Left ventricle myocardium inferior (tissue), 1 donor: ENCODE measurements at regions not wholly inside any gene's neighbourhood (a gene's known extent, or its start where the extent isn't known, plus 50 kb on each side); places are given as distances from the start of the nearest gene placed in this dataset.

Source experiments
- DNase-seq: peaks from one replicate; pipeline ENCODE4 v3.0.0-alpha.2; 2020
- H3K27ac ChIP-seq: fragments of 200-600 bp; replicated peaks from 2 replicates; pipeline ENCODE4 v1.8.0; 2021
- H3K27me3 ChIP-seq: fragments of 200-600 bp; 2 replicates; pipeline ENCODE4 v1.8.0; 2021; ENCODE audit warnings: low read depth
- H3K36me3 ChIP-seq: fragments of 200-600 bp; 2 replicates; pipeline ENCODE4 v1.8.0; 2021
- H3K4me1 ChIP-seq: fragments of 200-600 bp; 2 replicates; pipeline ENCODE4 v1.8.0; 2021
- H3K4me3 ChIP-seq: fragments of 200-600 bp; 2 replicates; pipeline ENCODE4 v1.8.0; 2021; ENCODE audit warnings: mild to moderate bottlenecking, moderate library complexity
- H3K9me3 ChIP-seq: fragments of 200-600 bp; replicated peaks from 2 replicates; pipeline ENCODE4 v1.8.0; 2021
- CTCF ChIP-seq: fragments of 200-600 bp; IDR thresholded peaks from 2 replicates; pipeline ENCODE4 v1.8.0; 2021; ENCODE audit warnings: antibody characterized with exemption, mild to moderate bottlenecking, borderline replicate concordance
- intact Hi-C: fragments of 100-400 bp; cut with micrococcal nuclease; formaldehyde crosslinking; loops from one replicate; pipeline ENCODE4 v1.11.0; 2022
- donor health status: DM: no; HTN: yes; CAD: no; lungs with severe emphysema.

DNA sequence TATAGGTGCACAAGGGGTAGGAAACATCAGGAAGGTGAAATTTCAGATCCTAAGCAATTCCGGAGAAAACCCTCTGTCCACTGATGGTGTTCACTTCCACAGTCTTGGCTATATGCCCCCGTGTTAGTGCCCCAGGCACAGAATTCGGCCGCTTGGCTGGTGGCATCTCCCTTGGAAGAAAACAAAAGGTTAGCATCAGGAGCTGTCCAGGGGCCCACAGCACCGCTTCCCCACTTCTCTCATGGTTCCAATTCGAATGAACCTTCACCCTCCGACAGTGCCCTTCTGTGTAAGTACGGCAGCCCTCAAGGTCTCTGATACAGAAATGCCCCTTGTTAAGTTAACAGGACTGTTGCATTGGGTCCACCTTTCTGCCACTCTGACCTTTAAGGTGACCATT is 409.0 kb downstream of the GADD45G start:
- H3K4me3 ChIP-seq, result no peak overlapping the region
- H3K36me3 ChIP-seq, result no peaks in the 10 kb centered on the region
- no peaks in the 10 kb centered on the region for H3K4me1 ChIP-seq
- DNase-seq, result no peak
- H3K27me3 ChIP-seq, result peaks cover 7% of the 10 kb centered on the region
- no peak overlapping the region for H3K27ac ChIP-seq
- intact Hi-C loops, result no loop called here
- H3K9me3 ChIP-seq, result no peaks in the 10 kb centered on the region
- no peak for TF ChIP-seq CTCF

- Histone ChIP-seq H3K4me3 (no peak overlapping the region), H3K4me1 (no peaks in the 10 kb centered on the region), H3K9me3 (no peaks in the 10 kb centered on the region), H3K27me3 (peaks cover 6% of the 10 kb centered on the region), H3K27ac (no peak overlapping the region), H3K36me3 (no peaks in the 10 kb centered on the region)
- TF ChIP-seq CTCF, result no peak
- no peak for DNase-seq
- intact Hi-C loops, result no loop called here
Measured at GRCh38 chr9:90014421-90014820, 409.6 kb downstream of the GADD45G start.

- DNase-seq, result no peak
- Histone ChIP-seq H3K9me3 (no peaks in the 10 kb centered on the region), H3K27me3 (no peaks in the 10 kb centered on the region), H3K4me1 (peaks cover under 1% of the 10 kb centered on the region), H3K27ac (no peak overlapping the region), H3K4me3 (no peak overlapping the region), H3K36me3 (no peaks in the 10 kb centered on the region)
- no peak for TF ChIP-seq CTCF
- intact Hi-C loops, result no loop called here
Measured at GRCh38 chr9:90016272-90016671, 411.5 kb downstream of the GADD45G start.

- TF ChIP-seq CTCF, result no peak
- Histone ChIP-seq H3K27ac (no peak overlapping the region), H3K4me1 (peaks cover 5% of the 10 kb centered on the region), H3K9me3 (peaks cover 6% of the 10 kb centered on the region), H3K27me3 (no peaks in the 10 kb centered on the region), H3K4me3 (no peak overlapping the region), H3K36me3 (no peaks in the 10 kb centered on the region)
- intact Hi-C loops, result no loop called here
- no peak for DNase-seq
Measured at GRCh38 chr9:90017679-90018078, 412.9 kb downstream of the GADD45G start.

GRCh38 chr9:90018688-90019087 is 413.9 kb downstream of the GADD45G start:
- H3K9me3 ChIP-seq, result peaks cover 6% of the 10 kb centered on the region
- H3K27ac ChIP-seq, result no peak overlapping the region
- no peak overlapping the region for H3K4me3 ChIP-seq
- no peak for DNase-seq
- no peaks in the 10 kb centered on the region for H3K27me3 ChIP-seq
- peaks cover 5% of the 10 kb centered on the region for H3K4me1 ChIP-seq
- TF ChIP-seq CTCF, result no peak
- intact Hi-C loops, result no loop called here
- no peaks in the 10 kb centered on the region for H3K36me3 ChIP-seq

DNA sequence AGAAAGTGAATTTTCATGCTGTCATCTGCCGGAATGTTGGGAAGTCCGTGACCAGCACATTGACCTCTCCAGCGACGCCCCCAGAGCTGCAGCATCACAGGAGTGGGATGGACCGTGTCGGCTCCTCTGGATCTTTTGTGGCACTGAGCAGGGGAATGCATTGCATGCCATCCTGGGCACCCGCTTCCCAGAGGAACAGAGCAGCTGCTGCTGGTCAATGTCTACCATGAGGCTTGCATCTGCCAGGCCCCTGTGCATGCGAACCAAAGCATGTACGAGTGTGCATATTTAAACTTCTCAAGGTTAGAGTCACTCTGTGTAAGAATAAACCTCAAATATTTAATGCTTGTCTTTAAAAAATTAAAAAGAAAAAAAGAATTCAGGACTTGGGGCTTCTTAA is 414.8 kb downstream of the GADD45G start:
- intact Hi-C loops, result no loop called here
- no peak for TF ChIP-seq CTCF
- DNase-seq, result no peak
- Histone ChIP-seq H3K4me1 (peaks cover 5% of the 10 kb centered on the region), H3K36me3 (no peaks in the 10 kb centered on the region), H3K9me3 (peaks cover 6% of the 10 kb centered on the region), H3K27me3 (no peaks in the 10 kb centered on the region), H3K4me3 (no peak overlapping the region), H3K27ac (no peak overlapping the region)
